ENCODE measurements at regions not wholly inside any gene's neighbourhood (a gene's known extent, or its start where the extent isn't known, plus 50 kb on each side); places are given as distances from the start of the nearest gene placed in this dataset.

GRCh38 chr4:63708661-63709060 is 700.6 kb downstream of the TECRL start:
- TF ChIP-seq CTCF (conservative IDR thresholded peaks at IDR 0.05; ENCODE audit: low read length) (no peak), EZH2phosphoT487 (IDR thresholded peaks at IDR 0.05; ENCODE audit: borderline replicate concordance, low read depth, low read length) (no peak)

All from OCI-LY7 (cell line).